ENCODE measurements at regions not wholly inside any gene's neighbourhood (a gene's known extent, or its start where the extent isn't known, plus 50 kb on each side); places are given as distances from the start of the nearest gene placed in this dataset.
"Not testable (repeated sequence)": the region's sequence is repeated elsewhere in the genome, so short reads cannot be mapped to it uniquely, and the experiment has no call there.

- H3K27ac Mint-ChIP-seq; H3K36me3 ChIP-seq (replicated peaks in 1 of 2; ENCODE audit: control extremely low read depth in 1 of 2, control insufficient read depth in 1 of 2, extremely low read depth in 1 of 2, insufficient read depth in 2 of 2, low read length in 1 of 2); H3K79me2 ChIP-seq (ENCODE audit: control insufficient read depth, insufficient read depth, low read length); H3K4me2 ChIP-seq (replicated peaks; ENCODE audit: low read depth, low read length, poor library complexity, severe bottlenecking); H2AFZ ChIP-seq (ENCODE audit: insufficient read depth, low read depth, low read length, poor library complexity, severe bottlenecking); H3K9ac ChIP-seq (ENCODE audit: low read length); H3K4me1 ChIP-seq (ENCODE audit: control insufficient read depth in 2 of 2, insufficient read depth in 2 of 2, low read length in 2 of 2); H3K4me1 Mint-ChIP-seq; H3K4me3 ChIP-seq (ENCODE audit: control extremely low read depth in 1 of 5, extremely low read depth in 1 of 5, insufficient read depth in 1 of 5, low read depth in 2 of 5, low read length in 4 of 5); H3K9me3 ChIP-seq (ENCODE audit: control extremely low read depth in 1 of 3, control insufficient read depth in 2 of 3, insufficient read depth in 1 of 3, low read length in 2 of 3); POLR2A ChIA-PET; intact Hi-C loops (cut with micrococcal nuclease); H3K27me3 ChIP-seq (replicated peaks in 1 of 4; ENCODE audit: control extremely low read depth in 1 of 4, control insufficient read depth in 3 of 4, insufficient read depth in 4 of 4, low read length in 3 of 4); H3K27me3 Mint-ChIP-seq; CTCF ChIA-PET; H4K20me1 ChIP-seq (ENCODE audit: control insufficient read depth, insufficient read depth, low read length, poor library complexity, severe bottlenecking); H3K4me3 Mint-ChIP-seq; H3K27ac ChIP-seq (ENCODE audit: low read length in 2 of 2); H3K9me3 Mint-ChIP-seq (ENCODE audit: insufficient read depth): not testable (repeated sequence)
- peak; percentile 62 for TF ChIP-seq CTCF (IDR thresholded peaks at IDR 0.05)
- peak; percentile 38 for DNase-seq
- peak; percentile 24 for ATAC-seq (ENCODE audit: low read depth)
- WGBS (ENCODE audit: insufficient coverage): 49% methylated on average over 13 of the region's 13 CpGs
Measured at GRCh38 chr15:77902921-77903760, 174.4 kb downstream of the TBC1D2B start.

- Mint-ChIP-seq H3K4me1 (no peaks in the 10 kb centered on the region), H3K4me3 (no peak overlapping the region), H3K27me3 (peaks cover 3% of the 10 kb centered on the region), H3K9me3 (ENCODE audit: insufficient read depth) (no peaks in the 10 kb centered on the region), H3K27ac (no peak overlapping the region)
- no peaks in the 10 kb centered on the region for H3K36me3 ChIP-seq (replicated peaks in 1 of 2; ENCODE audit: control extremely low read depth in 1 of 2, control insufficient read depth in 1 of 2, extremely low read depth in 1 of 2, insufficient read depth in 2 of 2, low read length in 1 of 2)
- no peak overlapping the region for H3K9ac ChIP-seq (ENCODE audit: low read length)
- no peak overlapping the region for H3K4me2 ChIP-seq (replicated peaks; ENCODE audit: low read depth, low read length, poor library complexity, severe bottlenecking)
- H3K9me3 ChIP-seq (ENCODE audit: control extremely low read depth in 1 of 3, control insufficient read depth in 2 of 3, insufficient read depth in 1 of 3, low read length in 2 of 3): no peaks in the 10 kb centered on the region
- H3K4me1 ChIP-seq (ENCODE audit: control insufficient read depth in 2 of 2, insufficient read depth in 2 of 2, low read length in 2 of 2): no peaks in the 10 kb centered on the region
- no peaks in the 10 kb centered on the region for H3K79me2 ChIP-seq (ENCODE audit: control insufficient read depth, insufficient read depth, low read length)
- H3K27me3 ChIP-seq (replicated peaks in 1 of 4; ENCODE audit: control extremely low read depth in 1 of 4, control insufficient read depth in 3 of 4, insufficient read depth in 4 of 4, low read length in 3 of 4): no peaks in the 10 kb centered on the region
- H2AFZ ChIP-seq (ENCODE audit: insufficient read depth, low read depth, low read length, poor library complexity, severe bottlenecking): no peak overlapping the region
- H4K20me1 ChIP-seq (ENCODE audit: control insufficient read depth, insufficient read depth, low read length, poor library complexity, severe bottlenecking): no peaks in the 10 kb centered on the region
- no peak for TF ChIP-seq CTCF (IDR thresholded peaks at IDR 0.05)
- no peak for TF ChIP-seq EZH2 (IDR thresholded peaks at IDR 0.05; ENCODE audit: borderline replicate concordance, insufficient read depth, low read depth, low read length, poor library complexity, severe bottlenecking)
- DNase-seq: peak; percentile 4
- H3K4me3 ChIP-seq (ENCODE audit: control extremely low read depth in 1 of 5, extremely low read depth in 1 of 5, insufficient read depth in 1 of 5, low read depth in 2 of 5, low read length in 4 of 5): no peak overlapping the region
- no peak overlapping the region for H3K27ac ChIP-seq (ENCODE audit: low read length in 2 of 2)
- ChIA-PET POLR2A (no interaction called here), CTCF (interaction anchor here (1.3 kb wide), 1 partner anchor 8 kb away, joined by 4 read pairs; no protein-coding TSS in a partner anchor)
- no peak for ATAC-seq (ENCODE audit: low read depth)
- WGBS (ENCODE audit: insufficient coverage): 93% methylated on average over 10 of the region's 13 CpGs
- intact Hi-C loops (cut with micrococcal nuclease): no loop called here
Measured at GRCh38 chr15:77901921-77902750, 175.4 kb downstream of the TBC1D2B start.

Measured in B cell (primary cell).